Stomach (tissue), 8 donors: ENCODE measurements at regions not wholly inside any gene's neighbourhood (a gene's known extent, or its start where the extent isn't known, plus 50 kb on each side); places are given as distances from the start of the nearest gene placed in this dataset.
"Not testable (repeated sequence)": the region's sequence is repeated elsewhere in the genome, so short reads cannot be mapped to it uniquely, and the experiment has no call there.

Experiments
- DNase-seq, 2 donors: peaks; one replicate each; pipeline versions ENCODE4 v3.0.0 to v3.0.0-alpha.2; 2013 to 2019
- H3K27ac ChIP-seq, 5 donors: fragments of 200-600 bp in 4 of 5; sonication (generic) in 4 of 5; one replicate each; pipeline ENCODE4 v1.5.1; 2013 to 2019; ENCODE audit warnings: mild to moderate bottlenecking in 1 of 5, moderate library complexity in 1 of 5
- H3K27me3 ChIP-seq, 3 donors: fragments of 200-600 bp; sonication (generic); one replicate each; pipeline ENCODE4 v1.5.1; 2017 to 2019; ENCODE audit warnings: mixed run types in 1 of 3
- H3K36me3 ChIP-seq, 4 donors: fragments of 200-600 bp; sonication (generic); 1 replicate in 3 of 4; 2 replicates in 1 of 4; pipeline ENCODE4 v1.5.1; 2016 to 2019
- H3K4me1 ChIP-seq, 4 donors: fragments of 200-600 bp; sonication (generic); one replicate each; pipeline ENCODE4 v1.5.1; 2016 to 2019
- H3K4me3 ChIP-seq, 4 donors: fragments of 200-600 bp; sonication (generic) in 3 of 4; one replicate each; pipeline ENCODE4 v1.5.1; 2016 to 2019; ENCODE audit warnings: mild to moderate bottlenecking in 1 of 4
- H3K9me3 ChIP-seq, 4 donors: fragments of 200-600 bp; sonication (generic); one replicate each; pipeline ENCODE4 v1.5.1; 2016 to 2019
- EP300 ChIP-seq: sonication (generic); formaldehyde crosslinking; IDR thresholded peaks from one replicate; pipeline ENCODE4 v1.6.1; 2017; ENCODE audit warnings: antibody characterized with exemption
- POLR2A ChIP-seq, 4 donors: fragments of 450-650 bp; IDR thresholded peaks; one replicate each; pipeline ENCODE4 v1.6.1; 2016; ENCODE audit warnings: antibody characterized with exemption in 4 of 4, control low read depth in 2 of 4, mild to moderate bottlenecking in 1 of 4, moderate library complexity in 1 of 4
- POLR2AphosphoS5 ChIP-seq, 3 donors: sonication (generic); formaldehyde crosslinking; IDR thresholded peaks; one replicate each; pipeline ENCODE4 v1.6.1; 2016; ENCODE audit warnings: antibody characterized with exemption in 3 of 3
- WGBS, 5 donors: extraction: QIAGEN DNeasy Blood & Tissue Kit in 3 of 5; methylation state at CpG; one replicate each; pipeline versions ENCODE4 v1.1.5 to v1.1.7; 2013 to 2018; 5-methylcytosine and 5-hydroxymethylcytosine counted together
- intact Hi-C: fragments of 100-400 bp; cut with DNase I; formaldehyde crosslinking; loops from one replicate; pipeline ENCODE4 v1.15.1; 2023; ENCODE audit warnings: low total_unique reads
- TF ChIP-seq, protein P1 (sequence below), 7 experiments: fragments of 450-650 bp in 4 of 7; fragments of 200-600 bp in 3 of 7; sonication (generic) in 3 of 7; IDR thresholded peaks; one replicate each; pipeline ENCODE4 v1.5.1; 2016 to 2019; ENCODE audit warnings: antibody characterized with exemption in 7 of 7, control low read depth in 2 of 7, mild to moderate bottlenecking in 1 of 7
- donor health status: healthy with polysubstance abuse.
- donor health status: Bipolar disorder and iron deficiency.
- donor health status: healthy.

- no peaks in the 10 kb centered on the region for H3K27me3 ChIP-seq
- H3K27ac ChIP-seq: no peak overlapping the region
- 85 to 93% (median 87%) methylated on average over 4 of the region's 4 CpGs for WGBS, 5 donors
- no peaks in the 10 kb centered on the region for H3K9me3 ChIP-seq
- H3K4me1 ChIP-seq: no peaks in the 10 kb centered on the region
- intact Hi-C loops: no loop called here
- DNase-seq: peak in 1 of 2 donors; percentile 69
- no peaks in the 10 kb centered on the region for H3K36me3 ChIP-seq
- TF ChIP-seq, protein P1, sequence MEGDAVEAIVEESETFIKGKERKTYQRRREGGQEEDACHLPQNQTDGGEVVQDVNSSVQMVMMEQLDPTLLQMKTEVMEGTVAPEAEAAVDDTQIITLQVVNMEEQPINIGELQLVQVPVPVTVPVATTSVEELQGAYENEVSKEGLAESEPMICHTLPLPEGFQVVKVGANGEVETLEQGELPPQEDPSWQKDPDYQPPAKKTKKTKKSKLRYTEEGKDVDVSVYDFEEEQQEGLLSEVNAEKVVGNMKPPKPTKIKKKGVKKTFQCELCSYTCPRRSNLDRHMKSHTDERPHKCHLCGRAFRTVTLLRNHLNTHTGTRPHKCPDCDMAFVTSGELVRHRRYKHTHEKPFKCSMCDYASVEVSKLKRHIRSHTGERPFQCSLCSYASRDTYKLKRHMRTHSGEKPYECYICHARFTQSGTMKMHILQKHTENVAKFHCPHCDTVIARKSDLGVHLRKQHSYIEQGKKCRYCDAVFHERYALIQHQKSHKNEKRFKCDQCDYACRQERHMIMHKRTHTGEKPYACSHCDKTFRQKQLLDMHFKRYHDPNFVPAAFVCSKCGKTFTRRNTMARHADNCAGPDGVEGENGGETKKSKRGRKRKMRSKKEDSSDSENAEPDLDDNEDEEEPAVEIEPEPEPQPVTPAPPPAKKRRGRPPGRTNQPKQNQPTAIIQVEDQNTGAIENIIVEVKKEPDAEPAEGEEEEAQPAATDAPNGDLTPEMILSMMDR (IDR thresholded peaks at IDR 0.05): no peak
- no peak for TF ChIP-seq POLR2AphosphoS5 (IDR thresholded peaks at IDR 0.05)
- TF ChIP-seq POLR2A (IDR thresholded peaks at IDR 0.05): no peak
- TF ChIP-seq EP300: no peak
- no peak overlapping the region for H3K4me3 ChIP-seq
Observed at GRCh38 chr1:61028136-61028535, 54.2 kb upstream of the NFIA start.

- H3K27me3 ChIP-seq, H3K4me1 ChIP-seq, H3K4me3 ChIP-seq, H3K36me3 ChIP-seq, H3K27ac ChIP-seq, H3K9me3 ChIP-seq, intact Hi-C loops, DNase-seq: not testable (repeated sequence)
- 79 to 88% (median 86%) methylated on average over 7 of the region's 7 CpGs for WGBS, 5 donors
Observed at GRCh38 chr1:61018068-61018467, 64.3 kb upstream of the NFIA start.

DNA sequence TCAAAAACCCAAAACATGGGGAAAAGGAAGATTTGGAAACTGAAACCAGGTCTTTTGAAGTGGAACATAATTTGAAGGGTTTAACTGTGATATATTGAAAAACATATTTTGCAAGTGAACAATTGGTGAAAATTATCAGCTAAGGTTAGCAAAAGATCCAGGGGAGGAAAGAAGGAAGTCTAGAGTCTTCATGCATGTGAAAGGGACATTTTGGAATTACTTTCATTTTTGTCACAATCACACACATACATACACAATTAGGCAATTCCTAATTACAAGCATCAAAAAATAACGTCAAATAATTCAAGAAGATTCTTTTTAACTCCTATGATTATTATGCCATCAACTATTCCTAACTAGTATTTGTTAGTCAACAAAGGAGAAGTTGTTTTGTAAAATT is 64.7 kb upstream of the NFIA start:
- H3K27me3 ChIP-seq: peaks cover 0 to 4% (median 0%) of the 10 kb centered on the region in 3 donors

GRCh38 chr1:61013946-61014667 is 68.3 kb upstream of the NFIA start:
- WGBS, 5 donors: 69 to 83% (median 78%) methylated on average over 4 of the region's 4 CpGs
- no peak overlapping the region for H3K27ac ChIP-seq
- no peak overlapping the region for H3K4me3 ChIP-seq
- H3K27me3 ChIP-seq: peaks cover 0 to 4% (median 0%) of the 10 kb centered on the region in 3 donors
- no peak for TF ChIP-seq POLR2A (IDR thresholded peaks at IDR 0.05)
- TF ChIP-seq, protein P1 (IDR thresholded peaks at IDR 0.05): no peak
- no peak for TF ChIP-seq EP300
- TF ChIP-seq POLR2AphosphoS5 (IDR thresholded peaks at IDR 0.05): no peak
- intact Hi-C loops: no loop called here
- DNase-seq: no peak
- H3K36me3 ChIP-seq: no peaks in the 10 kb centered on the region
- H3K9me3 ChIP-seq: no peaks in the 10 kb centered on the region
- peaks cover 0 to 17% (median 7%) of the 10 kb centered on the region in 4 donors for H3K4me1 ChIP-seq

More for the DNA sequence above, 64.7 kb upstream of the NFIA start:
- H3K27ac ChIP-seq: no peak overlapping the region
- H3K9me3 ChIP-seq: no peaks in the 10 kb centered on the region
- peaks cover 0 to 8% (median 3%) of the 10 kb centered on the region in 4 donors for H3K4me1 ChIP-seq
- TF ChIP-seq, protein P1 (IDR thresholded peaks at IDR 0.05): no peak
- TF ChIP-seq POLR2AphosphoS5 (IDR thresholded peaks at IDR 0.05): no peak
- no peak for TF ChIP-seq POLR2A (IDR thresholded peaks at IDR 0.05)
- TF ChIP-seq EP300: no peak
- 72 to 92% (median 80%) methylated on average over 1 of the region's 1 CpG for WGBS, 5 donors
- intact Hi-C loops: no loop called here
- no peak overlapping the region for H3K4me3 ChIP-seq
- H3K36me3 ChIP-seq: no peaks in the 10 kb centered on the region
- DNase-seq: no peak
